GM18499 (cell line): ENCODE measurements at regions not wholly inside any gene's neighbourhood (a gene's known extent, or its start where the extent isn't known, plus 50 kb on each side); places are given as distances from the start of the nearest gene placed in this dataset.

Source experiments
- ATAC-seq: cut with Tn5 transposase; IDR thresholded peaks from one replicate; pipeline ENCODE4 v1.9.1; 2021; ENCODE audit warnings: moderate number of reproducible peaks; ENCODE audit not compliant: insufficient read depth, unreplicated experiment

DNA sequence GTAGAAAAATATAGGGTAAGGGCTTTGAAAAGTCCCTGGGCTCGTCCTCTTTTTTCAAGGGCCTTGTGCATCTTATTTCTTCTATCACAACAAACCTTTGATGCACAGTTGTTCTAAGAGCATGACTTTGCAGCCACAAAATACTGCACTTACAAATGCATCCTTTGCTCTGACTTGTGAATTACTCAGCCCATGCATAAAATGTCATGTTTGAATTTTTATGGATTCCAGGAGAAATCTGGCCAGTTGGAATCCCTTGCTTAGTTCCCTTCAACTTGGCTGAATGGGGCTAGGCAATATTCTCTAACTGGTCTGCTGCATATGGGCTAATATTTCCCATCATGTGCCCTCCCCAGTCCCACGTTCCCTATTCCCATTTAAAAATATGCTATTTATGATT is 523.9 kb upstream of the RGMA start:
- no peak for ATAC-seq

DNA sequence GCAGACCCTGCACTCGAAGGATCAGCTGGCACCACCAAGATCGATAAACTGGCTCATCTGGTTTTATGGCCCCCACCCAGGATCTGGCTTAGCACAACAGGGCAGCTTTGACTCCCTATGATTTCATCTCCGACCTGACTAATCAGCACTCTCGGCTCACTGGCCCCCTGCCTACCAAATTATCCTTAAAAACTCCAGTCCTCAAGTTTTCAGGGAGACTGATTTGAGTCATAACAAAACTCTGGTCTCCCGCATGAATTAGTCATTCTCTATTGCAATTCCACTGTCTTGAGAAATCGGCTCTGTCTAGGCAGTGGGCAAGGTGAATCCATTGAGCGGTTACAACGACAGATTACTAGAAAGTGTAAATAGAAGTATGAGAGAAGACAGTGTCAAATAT is 521.9 kb upstream of the RGMA start:
- no peak for ATAC-seq

DNA sequence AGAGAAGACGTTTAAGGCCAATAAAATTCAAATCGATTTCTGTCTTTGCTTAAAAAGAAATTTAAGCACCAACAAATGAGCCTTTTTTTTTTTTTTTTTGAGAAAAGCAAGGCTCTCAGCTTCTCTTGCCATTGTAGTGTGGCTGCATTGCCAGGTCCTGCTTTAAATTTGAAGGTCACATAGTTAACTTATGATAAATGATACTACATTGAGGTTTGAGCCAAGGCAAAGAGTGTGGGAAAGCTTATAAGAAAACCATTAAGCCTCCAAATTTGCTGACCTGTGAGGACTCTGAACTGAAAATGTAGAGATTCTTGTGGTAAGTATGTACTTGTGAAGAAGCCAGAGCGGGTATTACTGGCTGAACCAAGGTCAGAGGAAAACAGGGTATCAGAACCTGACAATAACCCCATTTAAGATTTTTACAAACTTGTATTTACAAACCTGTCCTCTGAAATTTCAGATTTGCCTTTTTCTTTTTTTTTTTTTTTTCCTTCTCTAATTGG is 519.7 kb upstream of the RGMA start:
- no peak for ATAC-seq

DNA sequence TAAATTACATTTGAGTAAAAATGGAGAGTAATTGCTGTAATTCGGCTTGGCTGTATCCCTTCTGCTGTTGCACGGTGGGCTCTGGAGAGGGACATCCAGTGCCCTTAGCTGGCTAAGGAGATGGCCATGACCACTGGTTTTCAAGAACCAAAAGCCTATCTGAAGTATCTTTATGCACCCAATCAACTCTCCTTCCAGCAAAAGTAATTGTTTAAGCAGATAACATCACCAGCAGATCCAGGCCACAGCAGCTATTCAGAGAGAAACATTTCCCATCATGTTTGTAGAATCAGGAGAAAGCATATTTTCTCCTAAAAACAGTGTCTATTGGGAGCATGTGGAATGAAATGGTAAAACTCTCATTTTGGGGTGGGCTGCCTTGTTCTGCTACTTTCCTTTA is 514.5 kb upstream of the RGMA start:
- no peak for ATAC-seq

DNA sequence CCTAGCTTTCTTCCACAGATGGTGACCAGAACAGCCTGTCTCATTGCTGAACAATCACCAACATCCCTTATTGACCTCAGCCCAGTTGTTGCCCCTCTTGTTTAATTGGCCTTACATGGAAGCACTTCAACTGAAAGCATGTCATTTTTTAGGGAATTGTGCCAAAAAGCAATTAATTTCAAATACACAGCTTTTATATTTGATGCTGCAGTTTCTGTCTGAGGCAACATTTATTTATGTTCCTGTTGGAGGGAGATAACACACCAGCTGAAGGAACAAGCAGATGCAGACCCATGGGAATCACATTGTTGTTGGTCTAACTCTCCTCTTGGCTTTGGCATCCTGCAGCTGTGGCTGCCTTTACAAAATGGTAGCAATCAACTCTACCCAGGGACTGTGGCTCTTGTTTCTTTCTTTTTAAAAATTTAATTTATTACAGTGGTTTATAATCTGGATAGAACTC is 498.1 kb upstream of the RGMA start:
- ATAC-seq, result no peak

DNA sequence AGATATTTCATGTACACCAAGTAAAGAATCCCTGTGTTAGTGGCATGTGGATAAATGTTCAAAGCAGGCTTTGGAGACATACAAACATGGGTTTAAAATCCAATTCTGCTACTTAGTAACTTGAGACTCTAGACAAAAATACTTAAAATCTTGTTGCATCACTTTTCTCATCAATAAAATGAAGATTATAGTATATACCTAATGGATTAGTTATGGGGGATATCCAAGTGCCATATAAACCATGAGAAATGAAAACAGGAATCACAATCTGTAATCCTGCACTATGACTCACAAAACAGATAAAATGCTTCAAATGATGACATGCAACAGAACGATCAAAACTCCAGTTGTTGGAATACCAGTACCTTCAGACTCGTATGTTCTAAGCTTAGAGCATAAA is 496.0 kb upstream of the RGMA start:
- no peak for ATAC-seq

DNA sequence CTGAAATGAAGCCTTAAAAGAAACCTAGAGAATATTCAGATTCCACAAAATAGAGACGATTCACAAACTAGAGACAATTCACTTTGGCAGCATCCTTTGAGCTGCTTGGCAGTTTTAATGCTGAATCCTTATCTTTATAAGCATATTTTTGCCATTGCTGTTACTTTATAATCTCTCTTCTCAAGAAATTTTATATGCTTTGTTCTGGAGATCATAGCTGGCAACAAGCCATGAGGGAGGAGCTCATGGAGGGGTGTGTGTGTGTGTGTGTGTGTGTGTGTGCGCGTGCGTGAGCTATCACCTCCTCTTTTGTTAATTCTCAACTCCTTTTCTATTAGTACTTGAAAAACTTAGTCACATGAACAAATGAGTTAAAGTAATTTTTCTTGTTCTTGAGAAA is 495.0 kb upstream of the RGMA start:
- ATAC-seq, result no peak

DNA sequence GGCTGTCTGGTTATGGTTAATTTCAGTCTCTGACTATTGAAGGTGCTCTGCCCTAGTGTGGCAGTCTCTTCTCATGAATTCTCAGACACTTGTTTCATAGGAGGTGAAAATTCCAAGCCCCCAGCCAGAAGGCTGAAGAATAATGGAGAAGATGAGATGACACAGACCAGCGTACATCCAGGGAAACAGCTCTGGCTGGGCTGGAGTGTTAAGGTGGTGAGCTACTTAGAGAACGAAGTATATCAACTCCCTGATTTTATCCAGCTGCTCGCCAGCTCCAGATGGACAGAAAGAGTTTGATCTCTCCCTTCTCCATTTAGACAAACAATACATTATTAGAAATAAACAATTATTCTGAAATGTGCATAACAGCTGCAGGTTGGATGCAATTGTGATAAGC is 494.5 kb upstream of the RGMA start:
- ATAC-seq, result no peak

DNA sequence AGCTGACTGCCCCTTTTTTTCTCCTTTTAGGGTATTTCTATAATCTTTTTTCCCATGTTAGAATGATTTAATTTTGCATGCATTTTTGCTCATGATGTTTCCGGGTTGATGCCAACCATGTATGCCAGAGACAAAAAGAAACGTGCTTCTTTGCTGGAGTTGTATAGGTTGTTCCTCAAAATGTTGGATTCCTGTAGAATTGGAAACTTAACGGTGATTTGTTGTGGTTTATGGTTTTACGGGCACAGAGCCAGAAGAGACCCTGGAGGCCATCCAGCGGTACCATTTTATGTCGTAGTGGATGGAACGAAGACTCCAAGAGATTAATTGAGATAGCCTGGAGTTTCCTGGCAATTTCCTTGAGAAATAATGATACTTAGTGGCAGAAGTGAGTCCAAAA is 481.5 kb upstream of the RGMA start:
- ATAC-seq, result no peak

DNA sequence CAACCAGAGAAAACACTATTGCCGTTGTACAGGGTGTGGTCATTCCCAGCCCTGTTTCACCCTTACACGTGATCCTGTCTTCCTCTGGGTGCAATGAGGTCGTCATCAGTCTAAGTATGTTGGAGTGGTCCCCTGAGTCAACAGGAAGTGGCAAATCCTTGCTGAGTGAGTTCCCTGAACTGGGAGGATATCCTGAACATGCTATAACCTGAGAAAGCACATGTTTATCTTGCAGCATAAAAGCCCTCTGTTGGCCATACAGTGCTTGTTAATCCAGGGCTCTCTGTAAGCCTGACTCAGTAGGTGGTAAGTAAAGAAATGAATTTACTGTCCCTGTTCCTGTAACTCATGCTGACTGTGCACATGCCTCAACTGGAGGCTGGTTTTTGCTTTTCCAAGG is 477.8 kb upstream of the RGMA start:
- ATAC-seq, result no peak

DNA sequence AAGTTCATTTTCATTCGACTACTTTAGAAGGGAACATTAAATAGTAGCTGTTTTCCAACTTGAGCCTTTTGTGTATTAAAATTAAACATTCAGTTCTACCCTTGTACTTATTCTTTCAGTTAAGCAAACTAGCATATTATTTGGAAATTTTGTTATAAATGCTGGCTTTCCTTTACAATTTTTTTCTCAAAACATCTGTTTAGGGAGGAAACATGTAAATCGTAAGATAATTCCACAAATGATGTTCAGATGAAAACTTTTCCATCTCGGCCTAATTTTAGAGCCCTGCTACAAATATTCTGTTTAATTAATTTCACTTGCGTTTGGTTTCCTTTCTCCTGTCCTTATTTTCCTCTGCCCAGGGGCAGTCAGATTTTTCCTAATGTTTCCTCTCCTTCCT is 476.2 kb upstream of the RGMA start:
- ATAC-seq, result no peak

DNA sequence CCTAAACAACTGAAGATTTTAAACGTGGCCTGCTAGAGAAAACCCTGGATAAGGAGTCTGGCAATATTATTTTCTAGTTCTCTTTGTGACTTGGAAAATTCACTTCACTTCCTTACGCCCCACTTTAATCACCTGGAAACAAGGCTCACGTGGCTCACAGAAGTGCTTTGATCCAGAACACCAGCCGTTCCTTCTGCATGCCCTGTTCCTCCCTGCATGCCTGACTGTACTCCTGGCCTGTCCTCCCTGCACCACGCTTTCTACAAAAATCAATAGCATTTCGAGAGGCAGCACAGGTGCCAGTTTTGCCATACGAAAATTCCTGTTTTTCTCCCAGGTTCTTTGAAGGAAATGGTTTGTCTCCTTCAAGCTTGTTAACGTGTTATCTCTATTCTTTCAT is 474.2 kb upstream of the RGMA start:
- ATAC-seq, result no peak

DNA sequence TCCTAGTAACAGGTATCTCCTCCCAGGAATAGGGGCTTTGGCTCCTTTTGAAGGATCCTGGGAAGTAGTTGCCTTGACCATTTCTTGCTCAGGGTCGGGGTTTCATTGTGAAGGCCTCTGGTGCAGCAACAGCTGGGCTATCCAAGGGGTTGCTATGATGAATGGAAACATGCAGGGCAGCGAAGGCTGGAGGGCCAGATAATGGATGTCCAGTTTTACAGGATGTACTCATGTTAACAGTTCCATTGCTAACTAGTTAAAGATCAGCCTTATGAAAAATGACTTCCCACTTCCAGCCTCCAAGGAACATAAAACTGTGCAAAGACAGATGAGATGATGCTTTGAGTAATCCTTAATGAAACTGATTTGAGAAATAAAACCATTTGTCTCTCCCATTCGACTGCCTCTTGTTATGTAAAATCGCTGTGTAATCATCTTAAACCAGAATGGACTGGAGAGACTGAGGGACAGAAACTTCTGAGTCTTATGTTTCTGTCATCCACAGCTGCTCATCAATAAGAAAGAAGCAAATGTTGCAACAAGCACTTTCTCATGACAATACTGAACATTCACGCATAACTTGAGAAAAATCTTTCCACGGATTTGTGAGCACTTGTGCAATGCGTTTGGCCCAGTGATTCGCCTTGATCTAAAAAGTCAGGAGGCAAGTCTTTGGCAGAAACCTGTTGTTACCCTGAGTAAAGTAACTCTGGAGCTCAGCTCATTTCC is 473.5 kb upstream of the RGMA start:
- ATAC-seq, result no peak

DNA sequence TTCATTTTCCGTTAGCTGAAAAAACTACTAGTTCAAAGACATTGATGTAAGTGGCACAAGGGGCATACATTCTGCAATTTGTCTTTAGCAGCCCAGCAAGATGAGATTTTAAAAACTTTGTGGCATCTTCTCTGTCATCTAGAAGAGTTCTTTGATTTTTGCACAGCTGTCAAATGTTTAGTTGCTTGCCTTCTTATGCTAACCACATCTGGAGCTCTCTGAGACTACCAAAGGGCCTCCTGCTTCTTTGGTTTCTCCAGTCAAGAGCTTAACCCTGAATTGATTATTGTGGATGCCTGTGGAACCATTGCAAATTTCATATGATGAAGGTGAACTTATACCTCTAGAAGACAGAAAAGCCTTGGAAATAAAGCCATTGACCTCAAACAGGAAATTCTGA is 468.7 kb upstream of the RGMA start:
- ATAC-seq, result no peak

DNA sequence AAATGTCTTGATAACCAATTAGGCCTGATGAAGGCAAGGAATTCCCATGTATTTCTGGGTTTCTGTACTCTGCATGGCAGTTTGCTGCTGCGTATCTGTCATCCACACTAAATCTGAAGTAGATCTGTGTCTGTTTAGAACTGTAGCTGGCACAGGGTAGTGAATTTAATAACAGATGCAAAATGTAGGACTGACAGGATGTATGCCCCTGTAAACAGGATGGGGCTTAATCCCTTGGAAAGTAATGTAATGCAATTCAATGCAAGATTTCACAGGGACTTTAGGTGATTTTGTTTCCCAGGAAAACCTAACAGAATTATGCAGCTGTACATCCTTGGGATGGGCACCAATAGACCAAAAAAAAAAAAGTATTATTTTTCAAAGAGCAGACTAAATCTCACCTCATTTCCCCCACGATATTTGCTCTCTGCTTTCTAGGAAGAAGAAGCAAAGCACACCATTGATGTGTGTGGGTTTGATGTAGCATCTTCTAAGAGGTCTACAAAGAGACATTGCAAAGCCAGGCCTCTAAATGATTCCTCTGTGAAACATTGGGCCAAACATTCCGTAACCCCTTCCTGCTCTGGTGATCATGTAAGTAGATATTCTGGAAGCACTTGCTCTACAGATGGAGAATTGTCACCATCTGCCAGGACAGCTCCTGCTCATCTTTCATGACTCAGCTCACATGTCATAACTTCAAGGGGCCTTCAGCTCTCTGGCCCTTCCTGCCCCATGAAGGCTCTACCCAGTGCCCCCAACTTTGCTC is 464.3 kb upstream of the RGMA start:
- ATAC-seq, result no peak

DNA sequence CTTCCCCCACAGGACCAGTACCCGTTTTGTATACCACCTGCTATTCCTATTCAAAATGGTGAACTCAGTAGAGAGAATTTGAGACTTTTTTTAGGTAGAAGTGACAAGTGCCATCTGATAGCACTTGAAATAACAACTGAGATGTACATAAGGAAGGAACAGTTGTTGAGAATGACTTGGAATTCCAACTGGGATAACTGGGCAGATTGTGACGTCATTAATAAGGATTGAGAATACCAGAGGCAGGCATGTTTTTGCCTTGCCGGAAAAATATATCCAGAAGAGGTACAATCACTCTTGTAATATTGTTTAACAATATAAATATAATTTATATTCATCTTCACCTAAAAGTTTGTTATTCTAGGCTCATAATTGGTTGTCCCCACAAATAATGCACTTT is 454.1 kb upstream of the RGMA start:
- ATAC-seq, result no peak

DNA sequence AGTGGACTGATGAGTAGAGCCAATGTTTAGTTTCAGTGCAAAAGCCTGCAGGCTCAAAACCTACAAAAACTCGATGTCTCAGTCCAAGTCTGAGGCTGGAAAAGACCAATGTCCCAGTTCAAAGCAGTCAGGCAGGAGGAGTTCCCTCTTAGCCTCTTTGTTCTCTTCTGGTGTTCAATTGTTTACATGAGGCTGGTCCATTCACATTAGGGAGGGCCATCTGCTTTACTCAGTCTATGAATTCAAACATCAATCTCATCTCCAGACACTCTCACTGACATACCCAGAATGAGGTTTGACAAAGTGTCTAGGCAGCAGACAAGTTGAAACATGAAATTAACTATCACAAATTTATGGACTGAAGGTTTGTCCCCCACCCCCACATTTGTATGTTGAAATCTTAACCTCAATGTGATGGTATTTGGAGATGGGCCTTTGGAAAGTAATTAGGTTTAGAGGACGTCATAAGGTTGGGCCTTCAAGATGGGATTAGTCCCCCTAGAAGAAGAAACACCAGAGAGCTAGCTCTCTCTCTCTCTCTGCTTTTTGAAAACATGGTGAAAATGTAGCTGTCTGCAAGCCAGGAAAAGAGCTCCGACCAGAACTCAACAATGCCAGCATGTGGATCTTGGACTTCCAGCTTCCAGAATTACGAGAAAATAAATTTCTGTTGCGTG is 438.5 kb upstream of the RGMA start:
- ATAC-seq, result no peak

DNA sequence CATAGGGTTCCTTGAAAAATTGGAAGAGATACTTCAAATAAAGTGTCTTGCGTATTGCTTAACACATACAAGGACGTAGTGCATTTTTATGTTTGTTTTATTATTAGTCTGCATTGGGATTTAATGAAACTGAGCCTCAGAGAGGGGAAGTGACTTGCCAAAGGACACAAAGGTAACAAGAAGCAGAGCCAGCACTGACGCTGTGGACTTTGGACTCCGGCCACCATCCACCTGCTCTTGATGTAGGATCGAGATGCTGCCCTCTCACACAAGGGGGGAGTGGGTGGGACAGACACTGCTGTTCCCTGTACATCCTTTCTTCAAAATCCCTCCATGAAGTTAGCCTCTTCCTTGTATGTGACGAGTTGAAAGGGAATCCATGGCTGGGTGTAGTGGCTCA is 435.4 kb upstream of the RGMA start:
- ATAC-seq, result no peak

DNA sequence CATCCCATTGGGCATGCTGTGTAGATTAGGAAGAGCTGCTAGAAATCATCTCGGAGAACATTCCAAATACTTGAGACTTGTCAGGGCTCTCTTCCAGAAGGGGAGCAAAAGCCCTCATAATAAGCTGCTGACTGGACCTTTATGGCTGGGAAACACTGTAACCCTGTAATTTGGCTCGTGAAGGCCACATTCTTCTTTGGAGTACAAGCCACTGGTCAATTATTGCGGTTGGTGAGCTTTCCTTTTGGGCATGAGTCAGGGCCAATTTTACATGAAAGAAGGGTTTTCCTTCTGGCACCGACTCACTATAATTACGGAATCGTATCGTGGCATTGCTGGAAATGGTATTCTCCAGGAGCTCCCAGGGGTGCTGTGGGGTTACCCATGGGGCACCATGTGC is 434.5 kb upstream of the RGMA start:
- ATAC-seq, result no peak

DNA sequence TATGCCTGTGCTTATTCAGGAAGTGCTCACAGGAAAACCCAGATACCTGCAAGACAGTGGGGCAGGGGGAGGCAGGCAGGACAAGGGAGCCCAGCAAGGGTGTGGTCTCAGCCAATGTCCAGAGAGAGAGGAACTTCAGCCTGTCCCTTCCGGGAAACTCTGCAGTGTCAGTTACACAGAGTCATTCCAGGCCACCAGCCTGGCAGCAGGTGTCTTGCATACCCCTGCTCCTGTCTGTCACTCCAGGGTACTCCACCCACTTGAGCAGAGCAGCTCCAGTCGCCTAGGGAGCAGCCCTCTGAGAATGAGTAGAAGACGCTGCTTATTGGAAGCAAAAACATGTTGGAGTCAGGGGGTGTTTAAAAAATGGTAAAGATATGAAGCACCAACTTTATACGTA is 431.2 kb upstream of the RGMA start:
- ATAC-seq, result no peak

DNA sequence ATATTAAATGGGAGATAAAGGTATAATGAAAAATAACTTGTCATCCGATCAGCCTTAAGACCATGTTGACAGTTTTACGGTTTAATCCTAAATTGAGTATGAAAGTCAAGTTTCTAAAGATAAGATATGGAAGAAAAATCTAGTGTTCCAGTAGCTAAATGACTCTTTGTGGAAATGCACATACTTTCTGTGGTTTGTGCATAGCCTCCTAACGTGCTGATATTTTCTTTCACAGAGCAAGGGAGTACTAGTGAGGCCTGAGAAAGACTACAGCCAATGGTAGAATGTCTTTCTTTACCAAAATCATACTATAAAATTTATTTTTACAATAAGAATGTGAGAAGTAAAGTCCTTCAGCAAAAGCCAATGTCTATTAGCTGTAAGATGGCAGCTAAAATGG is 430.6 kb upstream of the RGMA start:
- no peak for ATAC-seq
